GM12872 (cell line): ENCODE measurements at regions not wholly inside any gene's neighbourhood (a gene's known extent, or its start where the extent isn't known, plus 50 kb on each side); places are given as distances from the start of the nearest gene placed in this dataset.

ENCODE experiments used
- TF ChIP-seq, protein P1 (sequence below): IDR thresholded peaks from 3 replicates; pipeline ENCODE4 v1.5.1; 2011; ENCODE audit warnings: low read depth, mild to moderate bottlenecking, low read length, moderate library complexity; ENCODE audit not compliant: insufficient read depth

DNA sequence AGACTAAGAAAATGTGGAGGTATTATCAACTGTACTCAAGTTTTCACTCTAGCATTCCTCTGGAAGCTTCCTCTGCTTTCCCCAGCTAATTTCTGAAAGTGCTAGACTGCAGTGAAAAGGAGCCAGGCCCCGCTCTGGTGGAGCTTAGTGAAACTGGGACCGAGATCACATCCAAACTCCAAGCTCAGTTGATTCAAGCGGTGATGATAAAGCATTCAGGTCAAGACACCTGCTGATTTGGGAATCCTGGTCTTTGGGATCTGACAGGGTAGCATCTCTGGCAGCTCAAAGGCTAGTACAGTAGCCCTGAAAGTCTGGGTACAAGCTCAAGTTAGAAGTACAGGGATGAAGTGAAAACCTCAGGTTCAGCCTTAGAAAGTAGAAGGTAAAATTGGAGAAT is 120.2 kb upstream of the CRIM1 start:
- TF ChIP-seq, protein P1, sequence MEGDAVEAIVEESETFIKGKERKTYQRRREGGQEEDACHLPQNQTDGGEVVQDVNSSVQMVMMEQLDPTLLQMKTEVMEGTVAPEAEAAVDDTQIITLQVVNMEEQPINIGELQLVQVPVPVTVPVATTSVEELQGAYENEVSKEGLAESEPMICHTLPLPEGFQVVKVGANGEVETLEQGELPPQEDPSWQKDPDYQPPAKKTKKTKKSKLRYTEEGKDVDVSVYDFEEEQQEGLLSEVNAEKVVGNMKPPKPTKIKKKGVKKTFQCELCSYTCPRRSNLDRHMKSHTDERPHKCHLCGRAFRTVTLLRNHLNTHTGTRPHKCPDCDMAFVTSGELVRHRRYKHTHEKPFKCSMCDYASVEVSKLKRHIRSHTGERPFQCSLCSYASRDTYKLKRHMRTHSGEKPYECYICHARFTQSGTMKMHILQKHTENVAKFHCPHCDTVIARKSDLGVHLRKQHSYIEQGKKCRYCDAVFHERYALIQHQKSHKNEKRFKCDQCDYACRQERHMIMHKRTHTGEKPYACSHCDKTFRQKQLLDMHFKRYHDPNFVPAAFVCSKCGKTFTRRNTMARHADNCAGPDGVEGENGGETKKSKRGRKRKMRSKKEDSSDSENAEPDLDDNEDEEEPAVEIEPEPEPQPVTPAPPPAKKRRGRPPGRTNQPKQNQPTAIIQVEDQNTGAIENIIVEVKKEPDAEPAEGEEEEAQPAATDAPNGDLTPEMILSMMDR = no peak

DNA sequence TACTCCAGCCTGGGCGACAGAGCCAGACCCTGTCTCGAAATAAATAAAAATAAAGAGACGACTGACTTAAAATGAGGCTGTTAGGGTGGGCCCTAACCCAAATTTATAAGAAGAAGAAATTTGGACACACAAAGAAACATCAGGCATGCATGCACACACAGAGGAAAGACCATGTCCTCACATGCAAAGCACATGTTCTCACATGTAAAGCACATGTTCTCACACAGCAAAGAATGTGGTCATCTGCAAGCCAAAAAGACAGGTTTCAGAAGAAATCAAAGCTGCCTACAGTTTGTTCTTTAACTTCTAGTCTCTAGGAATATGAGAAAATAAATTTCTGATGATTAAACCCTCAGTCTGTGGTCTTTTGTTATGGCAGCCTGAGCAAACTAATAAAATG is 132.3 kb upstream of the CRIM1 start:
- TF ChIP-seq, protein P1 = no peak

DNA sequence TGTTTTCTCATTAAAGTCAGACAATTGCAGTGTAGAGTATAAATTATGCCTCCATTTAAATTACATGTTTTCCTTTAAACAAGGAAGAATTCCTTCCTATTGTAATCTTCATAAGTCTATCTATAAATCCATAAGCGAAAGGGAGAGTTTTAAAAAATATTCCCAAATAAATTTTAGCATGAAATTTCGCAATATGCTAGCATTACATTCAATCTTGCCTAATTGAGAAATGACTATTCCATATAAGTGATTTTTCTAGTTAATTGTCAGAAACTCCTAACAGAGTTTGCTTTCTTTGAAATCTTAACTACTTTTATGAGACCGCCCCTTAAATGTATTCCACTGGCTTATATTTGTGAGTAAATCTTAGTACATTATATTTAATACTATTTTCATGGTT is 133.1 kb upstream of the CRIM1 start:
- TF ChIP-seq, protein P1 = no peak

DNA sequence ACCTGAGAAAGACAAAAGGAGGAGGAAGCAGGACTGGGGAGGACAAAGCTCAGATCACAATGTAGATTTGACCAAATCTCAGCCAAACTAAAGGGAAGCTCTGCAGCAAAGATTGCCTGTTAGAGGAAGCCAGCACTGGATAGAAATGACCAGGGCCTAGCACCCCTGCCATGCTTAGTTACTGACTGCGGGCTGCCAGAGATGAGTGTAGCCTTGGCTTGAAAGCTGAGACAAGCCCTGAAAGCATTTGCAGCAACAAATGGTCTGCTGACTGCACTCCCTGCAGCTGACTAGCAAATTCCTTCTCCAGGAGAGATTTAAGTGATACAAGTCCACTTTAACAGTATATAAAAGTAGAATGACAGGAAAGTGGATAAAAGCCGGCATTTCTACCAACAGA is 140.9 kb upstream of the CRIM1 start:
- TF ChIP-seq, protein P1 = no peak

DNA sequence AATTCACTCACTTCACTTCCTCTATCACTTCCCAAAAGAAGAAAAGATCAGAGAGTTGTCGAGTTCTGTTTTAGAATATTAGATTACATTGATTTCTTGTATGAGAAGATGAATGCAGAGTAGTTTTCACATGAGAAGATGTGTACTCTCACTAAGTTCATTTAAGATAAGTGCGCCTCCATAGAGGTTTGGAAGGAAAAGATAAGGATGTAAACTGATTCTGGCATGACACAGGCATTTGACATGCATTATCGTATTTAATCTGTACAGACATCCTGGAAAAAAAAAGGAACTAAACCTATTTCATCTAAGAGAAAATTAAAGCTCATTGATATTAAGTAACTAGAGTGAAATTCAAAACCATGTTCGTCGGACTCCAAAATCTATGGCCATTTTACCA is 152.2 kb upstream of the CRIM1 start:
- TF ChIP-seq, protein P1 = no peak

DNA sequence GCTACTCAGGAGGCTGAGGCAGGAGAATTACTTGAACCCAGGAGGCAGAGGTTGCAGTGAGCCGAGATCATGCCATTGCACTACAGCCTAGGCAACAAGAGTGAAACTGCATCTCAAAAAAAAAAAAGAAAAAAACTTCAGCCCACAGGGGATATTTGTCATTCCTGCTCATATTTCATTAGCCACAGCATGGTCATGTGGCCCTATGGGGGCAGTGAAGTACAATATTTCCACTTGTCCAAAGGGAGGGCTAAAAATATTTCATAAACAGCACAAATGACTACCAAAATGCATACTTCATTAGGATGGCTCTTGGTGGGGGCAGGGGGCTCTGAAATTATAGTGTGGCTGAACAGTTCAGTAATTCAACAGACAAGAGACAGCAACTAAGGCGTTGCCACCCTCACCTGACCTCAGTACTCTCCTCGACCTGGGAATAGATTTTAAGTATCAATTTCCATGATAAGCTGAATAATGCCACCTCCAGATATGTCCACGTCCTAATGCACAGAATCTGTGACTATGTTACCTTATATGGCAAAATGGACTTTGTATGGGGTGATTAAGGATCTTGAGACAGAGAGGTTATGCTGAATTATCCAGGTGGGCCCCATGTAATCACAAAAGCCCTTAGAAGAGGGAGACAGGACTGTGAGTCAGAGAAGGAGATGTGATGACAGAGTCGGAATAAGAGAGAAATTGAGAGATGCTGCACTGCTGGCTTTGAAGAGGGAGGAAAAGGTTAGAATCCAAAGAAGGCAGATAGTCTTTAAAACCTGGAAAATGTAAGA is 158.2 kb upstream of the CRIM1 start:
- TF ChIP-seq, protein P1 = no peak

DNA sequence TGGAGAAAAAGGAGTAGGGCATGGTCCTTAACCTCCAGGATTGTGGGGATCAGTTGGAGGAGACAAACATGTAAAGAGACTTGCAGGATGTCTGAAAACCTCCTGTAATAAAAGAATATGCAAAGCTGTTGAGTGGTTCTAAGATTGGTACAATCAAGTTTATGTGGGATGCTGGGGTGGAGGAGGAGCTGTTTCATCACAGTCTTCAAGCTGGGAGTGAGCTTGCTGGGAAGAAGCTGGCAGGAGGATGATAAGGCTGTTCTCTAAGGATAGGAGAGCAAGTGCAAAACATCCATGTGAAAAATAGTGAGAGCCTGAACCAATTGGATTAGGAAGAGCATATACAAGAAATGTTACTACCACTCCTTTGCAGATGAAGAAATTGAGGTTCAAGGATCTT is 161.9 kb upstream of the CRIM1 start:
- TF ChIP-seq, protein P1 = no peak
